Left renal cortex interstitium (tissue), 4 donors: ENCODE measurements at regions not wholly inside any gene's neighbourhood (a gene's known extent, or its start where the extent isn't known, plus 50 kb on each side); places are given as distances from the start of the nearest gene placed in this dataset.
"Not testable (repeated sequence)": the region's sequence is repeated elsewhere in the genome, so short reads cannot be mapped to it uniquely, and the experiment has no call there.

Source experiments
- DNase-seq, 4 donors: peaks; one replicate each; pipeline ENCODE4 v3.0.0-alpha.2; 2013; ENCODE audit warnings: low read depth in 4 of 4, low spot score in 2 of 4, missing footprints in 1 of 4

- no peak for DNase-seq
Observed at GRCh38 chr4:174012886-174013259, 270.6 kb downstream of the FBXO8 start.

- no peak for DNase-seq
Observed at GRCh38 chr4:174012135-174012885, 271.2 kb downstream of the FBXO8 start.

GRCh38 chr4:174010547-174010946 lies 272.9 kb downstream of the FBXO8 start:
- DNase-seq: no peak

GRCh38 chr4:174009686-174010451 lies 273.6 kb downstream of the FBXO8 start:
- no peak for DNase-seq

- no peak for DNase-seq
Observed at GRCh38 chr4:174005422-174005821, 278.0 kb downstream of the FBXO8 start.

- DNase-seq: no peak
Observed at GRCh38 chr4:173998471-173999144, 284.9 kb downstream of the FBXO8 start.

- not testable (repeated sequence) for DNase-seq
Observed at GRCh38 chr4:173995779-173996178, 287.7 kb downstream of the FBXO8 start.

GRCh38 chr4:173991814-173992213 lies 291.7 kb downstream of the FBXO8 start:
- no peak for DNase-seq

GRCh38 chr4:173991316-173991715 lies 292.2 kb downstream of the FBXO8 start:
- DNase-seq: no peak

GRCh38 chr4:173990869-173991210 lies 292.6 kb downstream of the FBXO8 start:
- DNase-seq: peak; percentile 24 to 53 (median 50)

- peak in 1 of 4 donors; percentile 15 for DNase-seq
Observed at GRCh38 chr4:173990126-173990868, 293.2 kb downstream of the FBXO8 start.

- not testable (repeated sequence) for DNase-seq
Observed at GRCh38 chr4:173963523-173963922, 319.9 kb downstream of the FBXO8 start.

GRCh38 chr4:173960398-173960797 lies 323.1 kb downstream of the FBXO8 start:
- DNase-seq: no peak

- DNase-seq: no peak
Observed at GRCh38 chr4:173958445-173958844, 325.0 kb downstream of the FBXO8 start.

GRCh38 chr4:173943547-173943946 lies 339.9 kb downstream of the FBXO8 start:
- DNase-seq: no peak

- DNase-seq: no peak
Observed at GRCh38 chr4:173940146-173940545, 343.3 kb downstream of the FBXO8 start.

GRCh38 chr4:173937631-173938270 lies 345.7 kb downstream of the FBXO8 start:
- no peak for DNase-seq

GRCh38 chr4:173936861-173937260 lies 346.6 kb downstream of the FBXO8 start:
- DNase-seq: no peak

GRCh38 chr4:173935622-173936405 lies 347.7 kb downstream of the FBXO8 start:
- no peak for DNase-seq
